ENCODE measurements at regions not wholly inside any gene's neighbourhood (a gene's known extent, or its start where the extent isn't known, plus 50 kb on each side); places are given as distances from the start of the nearest gene placed in this dataset.

GRCh38 chr14:42110167-42110566 is 503.5 kb downstream of the LRFN5 start:
- TF ChIP-seq RAD21 (IDR thresholded peaks at IDR 0.05; ENCODE audit: low read length) (peak; percentile 55), SIN3A (IDR thresholded peaks at IDR 0.05; ENCODE audit: borderline replicate concordance, low read depth, low read length) (no peak), CTCF (IDR thresholded peaks at IDR 0.05) (peak; percentile 57)

Measured in SK-N-SH (cell line).